ENCODE measurements at regions not wholly inside any gene's neighbourhood (a gene's known extent, or its start where the extent isn't known, plus 50 kb on each side); places are given as distances from the start of the nearest gene placed in this dataset.

DNA sequence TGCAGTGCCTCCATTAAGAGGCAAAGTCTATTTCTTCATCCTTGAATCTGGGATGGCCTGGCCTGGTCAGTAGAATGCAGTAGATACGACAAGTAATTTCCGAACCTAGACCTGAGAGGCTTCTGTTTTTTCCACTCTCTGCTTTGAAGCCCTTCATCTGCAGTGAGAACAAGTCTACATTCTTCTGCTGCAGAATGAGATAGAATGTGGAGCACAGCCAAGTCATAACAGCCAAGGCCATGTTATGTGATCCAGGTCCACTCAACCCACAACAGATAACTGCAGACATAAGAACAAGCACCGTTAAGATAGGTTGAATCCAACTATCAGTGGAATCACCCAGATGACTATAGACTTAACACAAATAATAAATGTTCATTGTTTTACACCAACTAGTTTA, 1297.7 kb downstream of the C4orf33 start:
- TF ChIP-seq GATA2 (IDR thresholded peaks at IDR 0.05; ENCODE audit: low read depth, low read length) (no peak), GATA3 (IDR thresholded peaks at IDR 0.05; ENCODE audit: low read depth, low read length) (no peak)
